A549 (cell line): ENCODE measurements at regions not wholly inside any gene's neighbourhood (a gene's known extent, or its start where the extent isn't known, plus 50 kb on each side); places are given as distances from the start of the nearest gene placed in this dataset.

Source experiments
- ATAC-seq, 2 experiments: fragments of 200-7000 bp in 1 of 2; fragments of >200 bp in 1 of 2; cut with Nextera tagmentation in 1 of 2; cut with Tn5 transposase in 1 of 2; 3 replicates each; pipeline versions ENCODE4 v1.8.0 to v1.9.1; 2018 to 2020; ENCODE audit warnings: mild to moderate bottlenecking in 1 of 2, moderate library complexity in 1 of 2
- CTCF ChIA-PET: fragments of 300-600 bp; sonication (Branson Sonifier 250); formaldehyde crosslinking; extraction: SDS; loops from one replicate; lab custom pipeline; 2021; ENCODE audit warnings: antibody characterized with exemption, inconsistent platforms; lab: Yijun Ruan, JAX
- POLR2A ChIA-PET: fragments of 350-600 bp; formaldehyde crosslinking; extraction: SDS; loops from one replicate; lab custom pipeline; 2021; ENCODE audit warnings: antibody characterized with exemption, inconsistent platforms; lab: Yijun Ruan, JAX
- DNase-seq, 2 experiments: peaks; one replicate each; pipeline versions ENCODE4 v3.0.0 to v3.0.0-alpha.2; 2011 to 2016; ENCODE audit warnings: low read depth in 1 of 2, low spot score in 1 of 2
- FAIRE-seq: peaks from 2 replicates; lab custom pipeline; 2011; peaks lifted over from hg19 to GRCh38; lab: Jason Lieb, UNC
- H3K27ac ChIP-seq, 2 experiments: fragments of >200 bp; sonication (Bioruptor Twin); formaldehyde crosslinking; 3 replicates each; pipeline ENCODE4 v1.5.1; 2016 to 2017
- H3K4me1 ChIP-seq: fragments of >200 bp; sonication (Bioruptor Twin); formaldehyde crosslinking; 3 replicates; pipeline ENCODE4 v1.6.1; 2016
- H3K4me2 ChIP-seq: fragments of >200 bp; sonication (Bioruptor Twin); formaldehyde crosslinking; 3 replicates; pipeline ENCODE4 v1.6.1; 2016
- H3K4me3 ChIP-seq: fragments of >200 bp; sonication (Bioruptor Twin); formaldehyde crosslinking; 3 replicates; pipeline ENCODE4 v1.5.1; 2016
- H3K9me3 ChIP-seq: fragments of >200 bp; sonication (Bioruptor Twin); formaldehyde crosslinking; 3 replicates; pipeline ENCODE4 v1.6.1; 2016
- CHD4 ChIP-seq: fragments of 200-600 bp; sonication (generic); IDR thresholded peaks from 2 replicates; pipeline ENCODE4 v1.6.1; 2016; ENCODE audit warnings: antibody characterized with exemption, mild to moderate bottlenecking, borderline replicate concordance
- ELK1 ChIP-seq: fragments of 150-350 bp; IDR thresholded peaks from 2 replicates; pipeline ENCODE4 v1.6.1; 2014; ENCODE audit warnings: low read depth, mild to moderate bottlenecking, low read length
- FOSL2 ChIP-seq, 2 experiments: fragments of 450-650 bp in 1 of 2; fragments of >200 bp in 1 of 2; sonication (Bioruptor Twin) in 1 of 2; formaldehyde crosslinking; IDR thresholded peaks; 2 replicates each; pipeline versions ENCODE4 v1.5.0 to v1.6.1; 2016 to 2020; ENCODE audit warnings: mild to moderate bottlenecking in 1 of 2, moderate library complexity in 1 of 2
- JUNB ChIP-seq: fragments of >200 bp; sonication (Bioruptor Twin); formaldehyde crosslinking; IDR thresholded peaks from 2 replicates; pipeline ENCODE4 v1.6.1; 2016
- MAFK ChIP-seq: fragments of 450-650 bp; IDR thresholded peaks from 2 replicates; pipeline ENCODE4 v1.6.1; 2014; ENCODE audit not compliant: partially characterized antibody
- MAX ChIP-seq: IDR thresholded peaks from 2 replicates; pipeline ENCODE4 v1.6.1; 2012
- MAZ ChIP-seq: fragments of 150-350 bp; IDR thresholded peaks from 2 replicates; pipeline ENCODE4 v1.6.1; 2014; ENCODE audit warnings: antibody characterized with exemption, low read depth, low read length, borderline replicate concordance
- MYC ChIP-seq: IDR thresholded peaks from 2 replicates; pipeline ENCODE4 v1.6.1; 2012; ENCODE audit warnings: mild to moderate bottlenecking, inconsistent platforms, low read length, improper control_type of control experiment, borderline replicate concordance
- NPAS2 ChIP-seq: fragments of 250-450 bp; sonication (Bioruptor Pico); IDR thresholded peaks from 2 replicates; pipeline ENCODE4 v1.8.0; 2022; ENCODE audit warnings: mild to moderate bottlenecking, moderate library complexity, borderline replicate concordance
- PBX3 ChIP-seq: IDR thresholded peaks from 2 replicates; pipeline ENCODE4 v1.6.1; 2012
- POLR2A ChIP-seq: IDR thresholded peaks from 2 replicates; pipeline ENCODE4 v1.6.1; 2012; ENCODE audit warnings: mild to moderate bottlenecking, low read length
- RAD21 ChIP-seq, 2 experiments: fragments of >200 bp in 1 of 2; sonication (Bioruptor Twin) in 1 of 2; formaldehyde crosslinking in 1 of 2; IDR thresholded peaks in 1 of 2; conservative IDR thresholded peaks in 1 of 2; 2 replicates in 1 of 2; 3 replicates in 1 of 2; pipeline ENCODE4 v1.6.1; 2012 to 2018; ENCODE audit warnings: inconsistent platforms in 1 of 2
- RFX5 ChIP-seq: fragments of 450-650 bp; IDR thresholded peaks from 2 replicates; pipeline ENCODE4 v1.7.1; 2014; ENCODE audit warnings: antibody characterized with exemption, mild to moderate bottlenecking, moderate library complexity
- SMC3 ChIP-seq: fragments of >200 bp; sonication (Bioruptor Twin); formaldehyde crosslinking; IDR thresholded peaks from 3 replicates; pipeline ENCODE4 v1.6.1; 2018; ENCODE audit warnings: inconsistent platforms
- WGBS: methylation state at CpG from one replicate; pipeline ENCODE4 v1.1.6; 2017; ENCODE audit errors: missing lambda C conversion rate; 5-methylcytosine and 5-hydroxymethylcytosine counted together

GRCh38 chr7:21293771-21294170 is 134.1 kb upstream of the SP4 start:
- FAIRE-seq = no peak
- CTCF ChIA-PET = interaction anchor here (1.2 kb wide), 1 partner anchor 32 kb away, joined by 3 read pairs; no protein-coding TSS in a partner anchor
- ATAC-seq = no peak
- Histone ChIP-seq H3K4me1 (no peaks in the 10 kb centered on the region), H3K27ac (no peak overlapping the region), H3K9me3 (no peaks in the 10 kb centered on the region), H3K4me2 (no peak overlapping the region), H3K4me3 (no peak overlapping the region)
- DNase-seq = no peak
- 25% methylated on average over 3 of the region's 3 CpGs for WGBS
- POLR2A ChIA-PET = no interaction called here
- TF ChIP-seq MAFK = no peak
- TF ChIP-seq CHD4 = no peak
- TF ChIP-seq PBX3 = no peak

GRCh38 chr7:21299766-21300165 is 128.1 kb upstream of the SP4 start:
- CTCF ChIA-PET = no interaction called here
- DNase-seq (no peak), FAIRE-seq (no peak), ATAC-seq (no peak)
- H3K4me1 ChIP-seq = no peaks in the 10 kb centered on the region
- 31% methylated on average over 5 of the region's 5 CpGs for WGBS
- POLR2A ChIA-PET = no interaction called here
- H3K4me3 ChIP-seq = no peak overlapping the region
- no peaks in the 10 kb centered on the region for H3K9me3 ChIP-seq
- no peak overlapping the region for H3K4me2 ChIP-seq
- TF ChIP-seq FOSL2 (IDR thresholded peaks at IDR 0.05) (no peak), FOSL2 (CRISPR knock-in tag; IDR thresholded peaks at IDR 0.05) (no peak), RFX5 (no peak)
- TF ChIP-seq, all 56 proteins: peak for 0
- H3K27ac ChIP-seq = no peak overlapping the region

GRCh38 chr7:21300692-21301091 is 127.2 kb upstream of the SP4 start:
- TF ChIP-seq MAX (no peak), RAD21 (conservative IDR thresholded peaks at IDR 0.05 in 1 of 2, IDR thresholded peaks at IDR 0.05 in 1 of 2) (peak in 1 of 2 experiments; percentile 36; a peak in 2 of 5 replicates), MYC (no peak), RFX5 (no peak)
- Histone ChIP-seq H3K4me3 (no peak overlapping the region), H3K9me3 (no peaks in the 10 kb centered on the region), H3K4me1 (no peaks in the 10 kb centered on the region), H3K27ac (no peak overlapping the region), H3K4me2 (no peak overlapping the region)
- DNase-seq (peak; percentile 2 to 16), FAIRE-seq (no peak), ATAC-seq (0 out of 6 replicates have a peak, but pooled peaks of 1 of the 2 experiments have one; percentile 45)
- POLR2A ChIA-PET = no interaction called here
- CTCF ChIA-PET = interaction anchor here (0.6 kb wide), 1 partner anchor 252 kb away, joined by 4 read pairs; no protein-coding TSS in a partner anchor
- 18% methylated on average over 2 of the region's 2 CpGs for WGBS

GRCh38 chr7:21304808-21305375 is 123.0 kb upstream of the SP4 start:
- no peak overlapping the region for H3K4me2 ChIP-seq
- no peaks in the 10 kb centered on the region for H3K9me3 ChIP-seq
- ChIA-PET CTCF (interaction anchor here (0.9 kb wide), 1 partner anchor 52 kb away, joined by 3 read pairs; no protein-coding TSS in a partner anchor), POLR2A (no interaction called here)
- H3K27ac ChIP-seq = no peak overlapping the region
- no peak overlapping the region for H3K4me3 ChIP-seq
- DNase-seq (no peak), FAIRE-seq (no peak), ATAC-seq (no peak)
- no peaks in the 10 kb centered on the region for H3K4me1 ChIP-seq
- TF ChIP-seq POLR2A (no peak), NPAS2 (CRISPR knock-in tag) (no peak), ELK1 (no peak), RAD21 (conservative IDR thresholded peaks at IDR 0.05 in 1 of 2, IDR thresholded peaks at IDR 0.05 in 1 of 2) (no peak), SMC3 (no peak), JUNB (no peak), RFX5 (no peak), MYC (no peak), MAZ (no peak)
- 44% methylated on average over 4 of the region's 4 CpGs for WGBS
